Type B pancreatic cell (in vitro differentiated cells): ENCODE measurements at regions not wholly inside any gene's neighbourhood (a gene's known extent, or its start where the extent isn't known, plus 50 kb on each side); places are given as distances from the start of the nearest gene placed in this dataset.

Experiments used
- DNase-seq: peaks from one replicate; pipeline ENCODE4 v3.0.0; 2021; ENCODE audit warnings: mixed read lengths; ENCODE audit not compliant: unreplicated experiment; ENCODE audit errors: extremely low spot score
- H3K27ac Mint-ChIP-seq: 2 replicates; pipeline ENCODE4 v1.8.0; 2021; ENCODE audit warnings: mild to moderate bottlenecking, mixed read lengths
- H3K27me3 Mint-ChIP-seq: 2 replicates; pipeline ENCODE4 v1.8.0; 2021; ENCODE audit warnings: mixed read lengths
- H3K36me3 Mint-ChIP-seq: 2 replicates; pipeline ENCODE4 v1.8.0; 2021; ENCODE audit warnings: mixed read lengths
- H3K4me1 Mint-ChIP-seq: one replicate; pipeline ENCODE4 v1.8.0; 2021; ENCODE audit warnings: mixed read lengths; ENCODE audit not compliant: unreplicated experiment
- H3K4me3 Mint-ChIP-seq: 2 replicates; pipeline ENCODE4 v1.8.0; 2021; ENCODE audit warnings: mild to moderate bottlenecking, mixed read lengths
- H3K9me3 Mint-ChIP-seq: 2 replicates; pipeline ENCODE4 v1.8.0; 2021; ENCODE audit warnings: mixed read lengths
- TF ChIP-seq, protein P1 (sequence below): fragments of 200-600 bp; sonication (generic); conservative IDR thresholded peaks from 2 replicates; pipeline ENCODE4 v1.5.0; 2021; ENCODE audit warnings: antibody characterized with exemption, mild to moderate bottlenecking

DNA sequence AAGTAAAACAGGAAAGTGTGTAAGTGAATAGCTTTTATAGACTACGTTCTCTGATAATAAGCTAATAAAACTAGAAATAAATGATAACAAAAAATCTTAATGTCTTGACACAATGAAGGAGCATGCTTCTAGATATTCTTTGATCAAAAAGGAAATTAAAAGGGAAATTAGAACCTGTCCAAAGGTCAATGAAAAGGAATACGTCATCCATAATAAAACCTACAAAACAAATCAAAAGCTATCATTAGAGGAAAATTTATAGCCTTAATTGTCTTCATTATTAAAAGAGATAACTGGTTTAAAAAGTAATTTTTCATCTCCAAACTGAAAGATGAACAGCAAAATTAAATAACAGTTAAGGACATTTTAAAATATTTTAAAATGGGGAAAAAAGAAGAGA is 196.3 kb upstream of the BTBD3 start:
- no peak overlapping the region for H3K27ac Mint-ChIP-seq
- H3K36me3 Mint-ChIP-seq = no peaks in the 10 kb centered on the region
- TF ChIP-seq, protein P1, sequence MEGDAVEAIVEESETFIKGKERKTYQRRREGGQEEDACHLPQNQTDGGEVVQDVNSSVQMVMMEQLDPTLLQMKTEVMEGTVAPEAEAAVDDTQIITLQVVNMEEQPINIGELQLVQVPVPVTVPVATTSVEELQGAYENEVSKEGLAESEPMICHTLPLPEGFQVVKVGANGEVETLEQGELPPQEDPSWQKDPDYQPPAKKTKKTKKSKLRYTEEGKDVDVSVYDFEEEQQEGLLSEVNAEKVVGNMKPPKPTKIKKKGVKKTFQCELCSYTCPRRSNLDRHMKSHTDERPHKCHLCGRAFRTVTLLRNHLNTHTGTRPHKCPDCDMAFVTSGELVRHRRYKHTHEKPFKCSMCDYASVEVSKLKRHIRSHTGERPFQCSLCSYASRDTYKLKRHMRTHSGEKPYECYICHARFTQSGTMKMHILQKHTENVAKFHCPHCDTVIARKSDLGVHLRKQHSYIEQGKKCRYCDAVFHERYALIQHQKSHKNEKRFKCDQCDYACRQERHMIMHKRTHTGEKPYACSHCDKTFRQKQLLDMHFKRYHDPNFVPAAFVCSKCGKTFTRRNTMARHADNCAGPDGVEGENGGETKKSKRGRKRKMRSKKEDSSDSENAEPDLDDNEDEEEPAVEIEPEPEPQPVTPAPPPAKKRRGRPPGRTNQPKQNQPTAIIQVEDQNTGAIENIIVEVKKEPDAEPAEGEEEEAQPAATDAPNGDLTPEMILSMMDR = no peak
- no peaks in the 10 kb centered on the region for H3K27me3 Mint-ChIP-seq
- H3K4me3 Mint-ChIP-seq = no peak overlapping the region
- H3K9me3 Mint-ChIP-seq = peaks cover under 1% of the 10 kb centered on the region
- DNase-seq = no peak
- peaks cover 9% of the 10 kb centered on the region for H3K4me1 Mint-ChIP-seq

GRCh38 chr20:11724097-11724496 is 193.6 kb upstream of the BTBD3 start:
- no peak for DNase-seq
- no peak overlapping the region for H3K27ac Mint-ChIP-seq
- peaks cover 9% of the 10 kb centered on the region for H3K4me1 Mint-ChIP-seq
- H3K9me3 Mint-ChIP-seq = peaks cover 2% of the 10 kb centered on the region
- no peaks in the 10 kb centered on the region for H3K27me3 Mint-ChIP-seq
- TF ChIP-seq, protein P1 = no peak
- H3K4me3 Mint-ChIP-seq = no peak overlapping the region
- peaks cover 2% of the 10 kb centered on the region for H3K36me3 Mint-ChIP-seq

DNA sequence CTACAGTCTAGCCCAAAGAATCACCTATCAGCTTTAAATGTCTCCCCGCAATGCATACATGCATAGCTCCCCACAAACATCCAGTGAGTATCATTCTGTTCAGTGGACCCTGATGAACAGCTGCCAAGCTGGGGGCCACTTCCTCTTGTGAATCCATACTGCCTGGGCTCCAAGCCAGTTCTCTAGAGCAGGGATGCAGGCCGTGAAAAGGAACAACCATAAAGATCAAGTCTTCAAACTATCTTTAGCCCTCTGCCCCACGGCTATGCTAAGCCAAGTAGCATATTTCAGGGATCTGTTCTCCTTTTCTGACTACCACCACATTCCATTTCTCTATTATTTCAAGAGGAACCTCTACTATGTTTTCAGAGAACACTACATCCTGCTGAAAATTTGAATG is 191.7 kb upstream of the BTBD3 start:
- Mint-ChIP-seq H3K36me3 (peaks cover 4% of the 10 kb centered on the region), H3K27ac (no peak overlapping the region), H3K27me3 (no peaks in the 10 kb centered on the region), H3K9me3 (peaks cover 5% of the 10 kb centered on the region), H3K4me1 (peaks cover 9% of the 10 kb centered on the region), H3K4me3 (no peak overlapping the region)
- TF ChIP-seq, protein P1 = no peak
- DNase-seq = no peak

GRCh38 chr20:11727708-11728107 is 190.0 kb upstream of the BTBD3 start:
- H3K4me3 Mint-ChIP-seq = no peak overlapping the region
- H3K27ac Mint-ChIP-seq = no peak overlapping the region
- no peaks in the 10 kb centered on the region for H3K27me3 Mint-ChIP-seq
- DNase-seq = no peak
- peaks cover 4% of the 10 kb centered on the region for H3K36me3 Mint-ChIP-seq
- TF ChIP-seq, protein P1 = no peak
- H3K4me1 Mint-ChIP-seq = peaks cover 9% of the 10 kb centered on the region
- peaks cover 13% of the 10 kb centered on the region for H3K9me3 Mint-ChIP-seq

DNA sequence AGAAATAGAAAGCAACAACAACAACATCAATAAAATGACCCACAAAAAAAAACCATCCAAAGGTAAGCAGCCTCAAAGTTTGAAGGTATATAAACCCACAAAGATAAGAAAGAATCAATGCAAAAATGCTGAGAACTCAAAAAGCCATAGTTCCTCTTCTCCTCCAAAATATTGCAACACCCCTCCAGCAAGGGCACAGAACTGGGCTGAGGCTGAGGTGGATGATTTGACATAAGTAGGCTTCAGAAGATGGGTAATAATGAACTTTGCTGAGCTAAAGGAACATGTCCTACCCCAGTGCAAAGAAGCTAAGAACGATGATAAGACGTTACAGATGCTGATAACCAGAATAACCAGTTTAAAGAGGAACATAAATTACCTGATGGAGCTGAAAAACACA is 188.8 kb upstream of the BTBD3 start:
- DNase-seq = no peak
- TF ChIP-seq, protein P1 = no peak
- H3K27ac Mint-ChIP-seq = no peak overlapping the region
- peak overlapping the region; percentile 21 for H3K4me3 Mint-ChIP-seq
- H3K9me3 Mint-ChIP-seq = peaks cover 14% of the 10 kb centered on the region
- H3K4me1 Mint-ChIP-seq = peaks cover 9% of the 10 kb centered on the region
- H3K27me3 Mint-ChIP-seq = no peaks in the 10 kb centered on the region
- peaks cover 4% of the 10 kb centered on the region for H3K36me3 Mint-ChIP-seq

- no peak for DNase-seq
- H3K4me3 Mint-ChIP-seq = no peak overlapping the region
- H3K4me1 Mint-ChIP-seq = peaks cover 9% of the 10 kb centered on the region
- H3K36me3 Mint-ChIP-seq = peaks cover 4% of the 10 kb centered on the region
- H3K27me3 Mint-ChIP-seq = no peaks in the 10 kb centered on the region
- peaks cover 14% of the 10 kb centered on the region for H3K9me3 Mint-ChIP-seq
- H3K27ac Mint-ChIP-seq = no peak overlapping the region
- TF ChIP-seq, protein P1 = no peak
These were observed 187.9 kb upstream of the BTBD3 start for GRCh38 chr20:11729806-11730205.
